ENCODE measurements at regions not wholly inside any gene's neighbourhood (a gene's known extent, or its start where the extent isn't known, plus 50 kb on each side); places are given as distances from the start of the nearest gene placed in this dataset.

GRCh38 chr2:205877496-205877895 lies 195.2 kb downstream of the NRP2 start:
- Histone ChIP-seq H3K36me3 (ENCODE audit: control insufficient read depth in 2 of 3, insufficient read depth in 3 of 3, low read length in 3 of 3) (no peaks in the 10 kb centered on the region), H3K27me3 (ENCODE audit: control insufficient read depth, insufficient read depth, low read length) (no peaks in the 10 kb centered on the region), H3K27ac (ENCODE audit: low read depth in 2 of 2, low read length in 2 of 2) (no peak overlapping the region), H3K9ac (ENCODE audit: low read length in 3 of 3) (no peak overlapping the region), H3K9me3 (ENCODE audit: control insufficient read depth in 2 of 3, insufficient read depth in 1 of 3, low read length in 3 of 3) (no peaks in the 10 kb centered on the region), H3K4me1 (ENCODE audit: control insufficient read depth in 2 of 3, insufficient read depth in 2 of 3, low read depth in 1 of 3, low read length in 3 of 3) (no peaks in the 10 kb centered on the region), H3K4me3 (ENCODE audit: low read length in 3 of 3) (no peak overlapping the region)
- FAIRE-seq (no peak), DNase-seq (no peak)
- intact Hi-C loops (cut with DNase I) = no loop called here
- TF ChIP-seq CTCF (IDR thresholded peaks at IDR 0.05; ENCODE audit: borderline replicate concordance, extremely low read depth, insufficient read depth) = no peak

GRCh38 chr2:205876127-205876526 lies 193.8 kb downstream of the NRP2 start:
- Histone ChIP-seq H3K9me3 (ENCODE audit: control insufficient read depth in 2 of 3, insufficient read depth in 1 of 3, low read length in 3 of 3) (no peaks in the 10 kb centered on the region), H3K36me3 (ENCODE audit: control insufficient read depth in 2 of 3, insufficient read depth in 3 of 3, low read length in 3 of 3) (no peaks in the 10 kb centered on the region), H3K27me3 (ENCODE audit: control insufficient read depth, insufficient read depth, low read length) (no peaks in the 10 kb centered on the region), H3K4me1 (ENCODE audit: control insufficient read depth in 2 of 3, insufficient read depth in 2 of 3, low read depth in 1 of 3, low read length in 3 of 3) (no peaks in the 10 kb centered on the region), H3K27ac (ENCODE audit: low read depth in 2 of 2, low read length in 2 of 2) (no peak overlapping the region), H3K4me3 (ENCODE audit: low read length in 3 of 3) (no peak overlapping the region), H3K9ac (ENCODE audit: low read length in 3 of 3) (no peak overlapping the region)
- intact Hi-C loops (cut with DNase I) = no loop called here
- FAIRE-seq (no peak), DNase-seq (no peak)
- no peak for TF ChIP-seq CTCF (IDR thresholded peaks at IDR 0.05; ENCODE audit: borderline replicate concordance, extremely low read depth, insufficient read depth)

DNA sequence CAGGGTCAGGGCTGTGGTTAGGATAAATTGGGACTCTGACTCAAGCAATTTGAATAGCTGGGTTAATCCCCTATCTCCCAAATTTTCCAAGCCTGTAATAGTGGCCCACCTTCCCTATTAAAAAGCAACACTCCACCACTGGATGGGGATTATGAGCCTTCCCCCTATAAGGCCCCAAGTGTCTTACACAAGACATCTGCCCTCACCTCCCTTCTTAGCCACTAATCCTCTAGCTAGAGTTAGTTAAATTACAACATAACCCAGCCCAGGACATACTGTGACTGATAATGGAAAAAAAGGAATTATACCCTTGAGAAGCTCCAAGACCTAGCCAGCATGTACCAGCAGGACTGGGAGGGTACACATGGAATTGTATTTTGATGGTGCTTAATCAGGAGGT lies 190.4 kb downstream of the NRP2 start:
- Histone ChIP-seq H3K4me3 (ENCODE audit: low read length in 3 of 3) (no peak overlapping the region), H3K9me3 (ENCODE audit: control insufficient read depth in 2 of 3, insufficient read depth in 1 of 3, low read length in 3 of 3) (no peaks in the 10 kb centered on the region), H3K36me3 (ENCODE audit: control insufficient read depth in 2 of 3, insufficient read depth in 3 of 3, low read length in 3 of 3) (no peaks in the 10 kb centered on the region), H3K27me3 (ENCODE audit: control insufficient read depth, insufficient read depth, low read length) (no peaks in the 10 kb centered on the region), H3K27ac (ENCODE audit: low read depth in 2 of 2, low read length in 2 of 2) (no peak overlapping the region), H3K4me1 (ENCODE audit: control insufficient read depth in 2 of 3, insufficient read depth in 2 of 3, low read depth in 1 of 3, low read length in 3 of 3) (no peaks in the 10 kb centered on the region), H3K9ac (ENCODE audit: low read length in 3 of 3) (no peak overlapping the region)
- intact Hi-C loops (cut with DNase I) = no loop called here
- no peak for DNase-seq
- no peak for FAIRE-seq
- no peak for TF ChIP-seq CTCF (IDR thresholded peaks at IDR 0.05; ENCODE audit: borderline replicate concordance, extremely low read depth, insufficient read depth)

DNA sequence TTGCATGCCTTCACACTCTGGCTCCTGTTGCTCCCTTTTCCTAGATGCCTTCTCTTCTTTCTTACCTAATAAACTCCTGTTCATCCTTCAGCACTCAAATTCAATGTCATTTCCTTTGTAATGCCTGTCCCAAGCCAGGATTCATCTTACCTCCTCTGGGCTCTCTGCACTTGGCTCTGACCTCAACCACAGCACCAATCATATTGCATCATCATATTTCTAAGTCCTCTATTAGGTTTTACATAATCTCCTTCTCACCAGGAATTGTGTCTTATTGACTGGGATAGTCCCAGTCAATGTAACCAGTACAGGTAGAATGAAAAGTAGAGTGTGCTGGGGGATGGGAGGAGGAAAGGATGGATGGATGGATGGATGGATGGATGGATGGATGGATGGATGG lies 187.1 kb downstream of the NRP2 start:
- intact Hi-C loops (cut with DNase I) = no loop called here
- H3K36me3 ChIP-seq (ENCODE audit: control insufficient read depth in 2 of 3, insufficient read depth in 3 of 3, low read length in 3 of 3) = no peaks in the 10 kb centered on the region
- no peaks in the 10 kb centered on the region for H3K4me1 ChIP-seq (ENCODE audit: control insufficient read depth in 2 of 3, insufficient read depth in 2 of 3, low read depth in 1 of 3, low read length in 3 of 3)
- H3K4me3 ChIP-seq (ENCODE audit: low read length in 3 of 3) = no peak overlapping the region
- H3K9ac ChIP-seq (ENCODE audit: low read length in 3 of 3) = no peak overlapping the region
- no peak for DNase-seq
- no peak overlapping the region for H3K27ac ChIP-seq (ENCODE audit: low read depth in 2 of 2, low read length in 2 of 2)
- no peaks in the 10 kb centered on the region for H3K27me3 ChIP-seq (ENCODE audit: control insufficient read depth, insufficient read depth, low read length)
- FAIRE-seq = no peak
- no peaks in the 10 kb centered on the region for H3K9me3 ChIP-seq (ENCODE audit: control insufficient read depth in 2 of 3, insufficient read depth in 1 of 3, low read length in 3 of 3)
- no peak for TF ChIP-seq CTCF (IDR thresholded peaks at IDR 0.05; ENCODE audit: borderline replicate concordance, extremely low read depth, insufficient read depth)
